Mesendoderm (in vitro differentiated cells): ENCODE measurements at regions not wholly inside any gene's neighbourhood (a gene's known extent, or its start where the extent isn't known, plus 50 kb on each side); places are given as distances from the start of the nearest gene placed in this dataset.
"Not testable (repeated sequence)": the region's sequence is repeated elsewhere in the genome, so short reads cannot be mapped to it uniquely, and the experiment has no call there.

Source experiments
- DNase-seq: peaks from one replicate; pipeline ENCODE4 v3.0.0; 2013
- H2AK5ac ChIP-seq: 2 replicates; pipeline ENCODE4 v1.6.1; 2013; ENCODE audit warnings: low read length, inconsistent platforms
- H2BK120ac ChIP-seq: 2 replicates; pipeline ENCODE4 v1.6.1; 2013; ENCODE audit warnings: low read depth, mild to moderate bottlenecking, low read length, moderate library complexity, mixed read lengths
- H2BK15ac ChIP-seq: replicated peaks from 2 replicates; pipeline ENCODE4 v1.6.1; 2013; ENCODE audit warnings: low read depth, mild to moderate bottlenecking, moderate library complexity
- H2BK5ac ChIP-seq: 2 replicates; pipeline ENCODE4 v1.6.1; 2013; ENCODE audit warnings: low read length, inconsistent platforms
- H3K18ac ChIP-seq: 2 replicates; pipeline ENCODE4 v1.6.1; 2013; ENCODE audit warnings: mild to moderate bottlenecking, low read length, mixed read lengths
- H3K23ac ChIP-seq: one replicate; pipeline ENCODE4 v1.6.1; 2013; ENCODE audit warnings: low read length
- H3K27ac ChIP-seq: 2 replicates; pipeline ENCODE4 v1.5.1; 2013; ENCODE audit warnings: low read depth, mild to moderate bottlenecking, inconsistent platforms, low read length, moderate library complexity
- H3K27me3 ChIP-seq: 2 replicates; pipeline ENCODE4 v1.6.1; 2013; ENCODE audit warnings: low read length, control low read depth, mild to moderate bottlenecking, inconsistent platforms; ENCODE audit not compliant: insufficient read depth, poor library complexity
- H3K36me3 ChIP-seq: 2 replicates; pipeline ENCODE4 v1.6.1; 2013; ENCODE audit warnings: low read length, inconsistent platforms; ENCODE audit not compliant: control insufficient read depth, insufficient read depth
- H3K4ac ChIP-seq: one replicate; pipeline ENCODE4 v1.6.1; 2013; ENCODE audit warnings: low read depth, mild to moderate bottlenecking, low read length, moderate library complexity
- H3K4me1 ChIP-seq: 2 replicates; pipeline ENCODE4 v1.6.1; 2013; ENCODE audit warnings: low read depth, low read length, inconsistent platforms; ENCODE audit not compliant: control insufficient read depth
- H3K4me2 ChIP-seq: 2 replicates; pipeline ENCODE4 v1.6.1; 2013; ENCODE audit warnings: low read length
- H3K4me3 ChIP-seq: 2 replicates; pipeline ENCODE4 v1.5.1; 2013; ENCODE audit warnings: mild to moderate bottlenecking, low read length
- H3K56ac ChIP-seq: one replicate; pipeline ENCODE4 v1.6.1; 2013; ENCODE audit warnings: low read length
- H3K79me1 ChIP-seq: 2 replicates; pipeline ENCODE4 v1.6.1; 2013; ENCODE audit warnings: low read length, inconsistent platforms
- H3K79me2 ChIP-seq: 2 replicates; pipeline ENCODE4 v1.6.1; 2013; ENCODE audit warnings: mild to moderate bottlenecking, low read length; ENCODE audit not compliant: control insufficient read depth, insufficient read depth
- H3K9ac ChIP-seq: 2 replicates; pipeline ENCODE4 v1.6.1; 2013; ENCODE audit warnings: low read length, inconsistent platforms
- H4K5ac ChIP-seq: one replicate; pipeline ENCODE4 v1.6.1; 2013; ENCODE audit warnings: low read length
- H4K8ac ChIP-seq: one replicate; pipeline ENCODE4 v1.6.1; 2013; ENCODE audit warnings: low read depth, mild to moderate bottlenecking, control low read depth, low read length, moderate library complexity
- WGBS: extraction: QIAGEN DNeasy Blood & Tissue Kit; methylation state at CpG from one replicate; pipeline ENCODE4 v1.1.7; 2013; ENCODE audit warnings: low lambda C conversion rate, missing lambda C conversion rate; ENCODE audit not compliant: insufficient coverage; ENCODE audit errors: extremely low coverage; 5-methylcytosine and 5-hydroxymethylcytosine counted together

- H3K4me1 ChIP-seq: no peaks in the 10 kb centered on the region
- no peak overlapping the region for H3K23ac ChIP-seq
These were observed 606.0 kb upstream of the RBFOX1 start for GRCh38 chr16:6726621-6727020.

GRCh38 chr16:6725634-6726331 lies 606.9 kb upstream of the RBFOX1 start:
- Histone ChIP-seq H3K79me2 (no peaks in the 10 kb centered on the region), H3K4ac (no peak overlapping the region), H3K4me2 (no peak overlapping the region), H3K23ac (no peak overlapping the region), H3K18ac (no peak overlapping the region), H3K4me3 (no peak overlapping the region), H2BK5ac (no peak overlapping the region), H3K56ac (no peak overlapping the region), H3K36me3 (no peaks in the 10 kb centered on the region), H2AK5ac (no peak overlapping the region), H4K5ac (no peak overlapping the region), H2BK15ac (no peak overlapping the region), H3K79me1 (no peaks in the 10 kb centered on the region), H3K9ac (no peak overlapping the region), H4K8ac (no peak overlapping the region), H2BK120ac (no peak overlapping the region), H3K27me3 (no peaks in the 10 kb centered on the region), H3K27ac (no peak overlapping the region), H3K4me1 (no peaks in the 10 kb centered on the region)
- no CpG with 5 or more reads among the region's 7 CpGs for WGBS
- peak; percentile 15 for DNase-seq

More at GRCh38 chr16:6726621-6727020, 606.0 kb upstream of the RBFOX1 start:
- Histone ChIP-seq H2BK120ac (no peak overlapping the region), H3K79me1 (no peaks in the 10 kb centered on the region), H3K79me2 (no peaks in the 10 kb centered on the region), H3K9ac (no peak overlapping the region), H3K18ac (no peak overlapping the region), H3K56ac (no peak overlapping the region), H2BK5ac (no peak overlapping the region), H3K4me3 (no peak overlapping the region), H4K5ac (no peak overlapping the region), H3K36me3 (no peaks in the 10 kb centered on the region), H2AK5ac (no peak overlapping the region), H3K4me2 (no peak overlapping the region), H3K4ac (no peak overlapping the region), H3K27ac (no peak overlapping the region), H4K8ac (no peak overlapping the region), H3K27me3 (no peaks in the 10 kb centered on the region), H2BK15ac (no peak overlapping the region)
- no peak for DNase-seq
- WGBS: no CpG with 5 or more reads among the region's 4 CpGs

- not testable (repeated sequence) for H3K4ac ChIP-seq, H3K4me1 ChIP-seq, H2BK5ac ChIP-seq
These were observed 607.4 kb upstream of the RBFOX1 start for GRCh38 chr16:6725206-6725605.

GRCh38 chr16:6722786-6723185 lies 609.9 kb upstream of the RBFOX1 start:
- Histone ChIP-seq H3K4me1 (no peaks in the 10 kb centered on the region), H2AK5ac (no peak overlapping the region), H4K5ac (no peak overlapping the region), H2BK15ac (no peak overlapping the region), H3K9ac (no peak overlapping the region), H3K79me2 (no peaks in the 10 kb centered on the region), H2BK5ac (no peak overlapping the region), H3K56ac (no peak overlapping the region), H4K8ac (no peak overlapping the region), H2BK120ac (no peak overlapping the region), H3K27me3 (no peaks in the 10 kb centered on the region), H3K27ac (no peak overlapping the region), H3K4ac (no peak overlapping the region), H3K4me2 (no peak overlapping the region), H3K18ac (no peak overlapping the region), H3K4me3 (no peak overlapping the region), H3K23ac (no peak overlapping the region), H3K79me1 (no peaks in the 10 kb centered on the region), H3K36me3 (no peaks in the 10 kb centered on the region)
- DNase-seq: peak; percentile 57
- WGBS: no CpG with 5 or more reads among the region's 3 CpGs

More at GRCh38 chr16:6725206-6725605, 607.4 kb upstream of the RBFOX1 start:
- H3K27me3 ChIP-seq, H2AK5ac ChIP-seq, H4K8ac ChIP-seq, H2BK15ac ChIP-seq, H4K5ac ChIP-seq, H3K9ac ChIP-seq, H3K18ac ChIP-seq, H3K79me1 ChIP-seq, H3K56ac ChIP-seq, DNase-seq, H3K27ac ChIP-seq, H2BK120ac ChIP-seq, H3K79me2 ChIP-seq, H3K4me3 ChIP-seq, H3K36me3 ChIP-seq, H3K23ac ChIP-seq, H3K4me2 ChIP-seq: not testable (repeated sequence)
- WGBS: no CpG with 5 or more reads among the region's 10 CpGs

- Histone ChIP-seq H3K27ac (no peak overlapping the region), H3K4me2 (no peak overlapping the region), H4K5ac (no peak overlapping the region), H4K8ac (no peak overlapping the region), H3K23ac (no peak overlapping the region), H3K4me3 (no peak overlapping the region), H3K4ac (no peak overlapping the region), H2AK5ac (no peak overlapping the region), H2BK120ac (no peak overlapping the region), H3K56ac (no peak overlapping the region), H3K18ac (no peak overlapping the region), H3K79me2 (no peaks in the 10 kb centered on the region), H2BK5ac (no peak overlapping the region), H3K4me1 (no peaks in the 10 kb centered on the region), H3K27me3 (no peaks in the 10 kb centered on the region), H3K9ac (no peak overlapping the region), H3K79me1 (no peaks in the 10 kb centered on the region), H2BK15ac (no peak overlapping the region), H3K36me3 (no peaks in the 10 kb centered on the region)
- no CpG with 5 or more reads among the region's 3 CpGs for WGBS
- no peak for DNase-seq
These were observed 618.1 kb upstream of the RBFOX1 start for GRCh38 chr16:6714510-6714909.

GRCh38 chr16:6709736-6710135 lies 622.9 kb upstream of the RBFOX1 start:
- H3K27ac ChIP-seq: no peak overlapping the region
- H3K4ac ChIP-seq: no peak overlapping the region
- H3K36me3 ChIP-seq: no peaks in the 10 kb centered on the region
- H3K56ac ChIP-seq: no peak overlapping the region
- H3K4me2 ChIP-seq: no peak overlapping the region
- WGBS: no CpG with 5 or more reads among the region's 9 CpGs
- no peaks in the 10 kb centered on the region for H3K4me1 ChIP-seq
- no peak for DNase-seq
- no peaks in the 10 kb centered on the region for H3K79me1 ChIP-seq
- H3K18ac ChIP-seq: no peak overlapping the region
- H2BK15ac ChIP-seq: no peak overlapping the region
- no peak overlapping the region for H4K5ac ChIP-seq
- H2BK120ac ChIP-seq: no peak overlapping the region
- H3K4me3 ChIP-seq: no peak overlapping the region
- H2BK5ac ChIP-seq: no peak overlapping the region
- H3K23ac ChIP-seq: no peak overlapping the region
- H4K8ac ChIP-seq: no peak overlapping the region
- no peak overlapping the region for H2AK5ac ChIP-seq
- H3K27me3 ChIP-seq: no peaks in the 10 kb centered on the region
- no peaks in the 10 kb centered on the region for H3K79me2 ChIP-seq
- no peak overlapping the region for H3K9ac ChIP-seq
